ENCODE measurements at regions not wholly inside any gene's neighbourhood (a gene's known extent, or its start where the extent isn't known, plus 50 kb on each side); places are given as distances from the start of the nearest gene placed in this dataset.

DNA sequence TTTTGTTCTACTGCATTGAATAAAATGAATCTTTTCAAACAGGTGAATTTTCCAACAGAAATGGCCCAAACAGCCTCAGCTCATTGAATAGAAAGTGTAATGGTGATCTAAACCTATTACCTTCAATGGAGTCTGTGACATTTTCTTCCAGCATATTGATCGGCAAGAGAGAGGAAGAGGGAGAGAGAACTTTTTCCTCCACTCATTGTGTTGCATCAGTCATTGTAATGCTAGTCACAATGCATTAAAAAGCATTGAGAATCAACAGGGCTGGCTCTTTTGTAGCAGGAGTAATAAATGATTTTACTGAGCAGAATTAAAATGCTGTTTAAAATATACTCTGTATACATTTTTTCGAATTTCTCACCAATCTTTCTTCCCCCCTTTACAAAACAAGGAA, 1794.5 kb upstream of the CELF4 start:
- TF ChIP-seq YY1 (IDR thresholded peaks at IDR 0.05; ENCODE audit: insufficient read depth, insufficient read length) = no peak
- no peak for TF ChIP-seq SUZ12 (IDR thresholded peaks at IDR 0.05; ENCODE audit: extremely low read depth, insufficient read depth, insufficient read length)
- TF ChIP-seq ZNF274 (IDR thresholded peaks at IDR 0.05; ENCODE audit: low read depth, low read length) = no peak
- no peaks in the 10 kb centered on the region for H3K9me3 ChIP-seq (ENCODE audit: insufficient read depth, low read length)
- no peaks in the 10 kb centered on the region for H3K27me3 ChIP-seq (ENCODE audit: insufficient read depth, insufficient read length)
- no peaks in the 10 kb centered on the region for H3K36me3 ChIP-seq (ENCODE audit: insufficient read depth, insufficient read length, low read length)
- no peak overlapping the region for H3K4me3 ChIP-seq (ENCODE audit: insufficient read length, low read depth)
- no peak for DNase-seq (ENCODE audit: low read depth, low spot score)
- no peak overlapping the region for H3K9ac ChIP-seq (ENCODE audit: insufficient read length, low read depth)
- no peaks in the 10 kb centered on the region for H3K4me1 ChIP-seq (ENCODE audit: insufficient read depth, insufficient read length)

DNA sequence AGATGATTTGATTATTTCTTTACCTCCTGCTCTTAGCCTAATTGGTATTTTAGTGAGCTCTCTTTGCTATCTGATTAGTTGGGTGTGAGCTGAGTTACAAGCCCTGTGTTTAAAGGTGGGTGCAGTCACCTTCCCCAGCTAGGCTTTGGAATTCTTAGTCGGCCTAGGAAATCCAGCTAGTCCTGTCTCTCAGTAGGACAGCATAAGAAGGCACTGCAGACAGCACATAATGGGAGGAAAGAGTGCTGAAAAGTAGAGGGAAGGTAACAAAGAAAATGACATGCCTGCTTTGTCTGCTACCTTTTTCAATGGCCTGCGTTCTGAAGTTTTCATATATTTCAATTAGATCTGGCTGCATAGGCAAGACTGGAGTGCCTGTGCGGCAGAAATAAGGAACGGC, 1794.0 kb upstream of the CELF4 start:
- no peak for TF ChIP-seq ZNF274 (IDR thresholded peaks at IDR 0.05; ENCODE audit: low read depth, low read length)
- TF ChIP-seq YY1 (IDR thresholded peaks at IDR 0.05; ENCODE audit: insufficient read depth, insufficient read length) = no peak
- no peak for TF ChIP-seq SUZ12 (IDR thresholded peaks at IDR 0.05; ENCODE audit: extremely low read depth, insufficient read depth, insufficient read length)
- no peak for DNase-seq (ENCODE audit: low read depth, low spot score)
- no peak overlapping the region for H3K9ac ChIP-seq (ENCODE audit: insufficient read length, low read depth)

DNA sequence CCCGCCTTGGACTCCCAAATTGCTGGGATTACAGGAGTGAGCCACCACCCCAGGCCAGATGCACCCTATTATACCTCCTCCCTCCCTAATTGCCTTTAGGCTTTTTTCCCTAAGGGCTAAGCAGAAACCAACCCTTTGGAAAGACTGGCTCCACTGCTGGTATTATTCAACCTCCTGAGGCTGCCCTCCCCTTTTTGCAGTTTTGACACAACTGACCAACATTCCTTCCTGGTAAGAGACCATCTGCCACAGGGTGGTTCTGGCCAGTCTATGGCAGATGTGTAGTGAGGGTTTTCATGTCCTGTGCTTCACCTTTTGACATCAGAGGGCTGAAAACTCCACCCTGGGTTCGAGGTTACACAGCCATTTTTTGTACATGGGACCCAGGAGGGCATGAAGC, 1785.3 kb upstream of the CELF4 start:
- TF ChIP-seq SUZ12 (IDR thresholded peaks at IDR 0.05; ENCODE audit: extremely low read depth, insufficient read depth, insufficient read length) (no peak), ZNF274 (IDR thresholded peaks at IDR 0.05; ENCODE audit: low read depth, low read length) (no peak), YY1 (IDR thresholded peaks at IDR 0.05; ENCODE audit: insufficient read depth, insufficient read length) (no peak)
- no peak overlapping the region for H3K4me3 ChIP-seq (ENCODE audit: insufficient read length, low read depth)
- no peak overlapping the region for H3K9ac ChIP-seq (ENCODE audit: insufficient read length, low read depth)
- no peaks in the 10 kb centered on the region for H3K27me3 ChIP-seq (ENCODE audit: insufficient read depth, insufficient read length)
- no peak for DNase-seq (ENCODE audit: low read depth, low spot score)
- no peaks in the 10 kb centered on the region for H3K9me3 ChIP-seq (ENCODE audit: insufficient read depth, low read length)
- no peaks in the 10 kb centered on the region for H3K4me1 ChIP-seq (ENCODE audit: insufficient read depth, insufficient read length)
- H3K36me3 ChIP-seq (ENCODE audit: insufficient read depth, insufficient read length, low read length) = no peaks in the 10 kb centered on the region

More for the DNA sequence above, 1794.0 kb upstream of the CELF4 start:
- Histone ChIP-seq H3K36me3 (ENCODE audit: insufficient read depth, insufficient read length, low read length) (no peaks in the 10 kb centered on the region), H3K27me3 (ENCODE audit: insufficient read depth, insufficient read length) (no peaks in the 10 kb centered on the region), H3K4me3 (ENCODE audit: insufficient read length, low read depth) (no peak overlapping the region), H3K4me1 (ENCODE audit: insufficient read depth, insufficient read length) (no peaks in the 10 kb centered on the region), H3K9me3 (ENCODE audit: insufficient read depth, low read length) (no peaks in the 10 kb centered on the region)

DNA sequence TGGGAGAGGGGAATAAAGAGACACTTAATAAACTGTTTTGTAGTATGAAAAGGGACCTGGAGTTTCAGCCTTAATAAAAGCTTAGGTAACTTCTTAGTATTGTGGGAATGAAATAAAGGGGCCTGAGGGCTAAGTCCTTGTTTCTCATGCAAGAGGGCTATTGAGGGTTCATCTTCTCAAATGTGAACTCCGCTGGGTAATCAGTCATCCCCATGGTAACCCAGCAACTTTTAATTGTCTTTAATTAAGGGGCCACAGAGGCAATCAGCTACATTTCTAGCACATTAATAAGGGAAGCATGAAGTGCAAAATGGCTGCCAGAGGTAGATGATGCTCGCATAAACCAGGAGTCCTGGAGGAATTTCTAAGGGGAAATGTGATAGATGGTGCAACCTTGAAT, 1784.2 kb upstream of the CELF4 start:
- DNase-seq (ENCODE audit: low read depth, low spot score) = no peak
- Histone ChIP-seq H3K27me3 (ENCODE audit: insufficient read depth, insufficient read length) (no peaks in the 10 kb centered on the region), H3K9me3 (ENCODE audit: insufficient read depth, low read length) (no peaks in the 10 kb centered on the region), H3K4me3 (ENCODE audit: insufficient read length, low read depth) (no peak overlapping the region), H3K36me3 (ENCODE audit: insufficient read depth, insufficient read length, low read length) (no peaks in the 10 kb centered on the region), H3K4me1 (ENCODE audit: insufficient read depth, insufficient read length) (no peaks in the 10 kb centered on the region), H3K9ac (ENCODE audit: insufficient read length, low read depth) (no peak overlapping the region)
- TF ChIP-seq YY1 (IDR thresholded peaks at IDR 0.05; ENCODE audit: insufficient read depth, insufficient read length) (no peak), SUZ12 (IDR thresholded peaks at IDR 0.05; ENCODE audit: extremely low read depth, insufficient read depth, insufficient read length) (no peak), ZNF274 (IDR thresholded peaks at IDR 0.05; ENCODE audit: low read depth, low read length) (no peak)

DNA sequence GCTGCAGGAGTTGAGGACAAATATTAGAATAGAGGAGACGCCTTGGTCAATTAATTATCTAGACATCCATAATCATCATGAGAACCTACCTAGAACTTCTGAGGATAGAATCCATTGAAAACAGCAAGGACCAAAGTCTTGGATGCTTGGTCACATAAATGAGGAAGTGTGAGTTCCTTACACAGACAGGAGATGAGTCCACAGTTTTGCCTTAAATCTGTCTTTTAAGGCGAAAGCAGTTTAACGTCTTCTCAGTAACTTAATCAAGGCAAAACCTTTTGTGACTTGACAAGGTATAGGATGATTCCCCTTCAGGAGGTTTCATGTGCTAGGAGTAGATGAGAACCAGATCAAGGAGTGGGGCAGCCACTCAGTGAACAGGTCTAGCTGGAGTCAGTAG, 1783.2 kb upstream of the CELF4 start:
- Histone ChIP-seq H3K4me1 (ENCODE audit: insufficient read depth, insufficient read length) (no peaks in the 10 kb centered on the region), H3K36me3 (ENCODE audit: insufficient read depth, insufficient read length, low read length) (no peaks in the 10 kb centered on the region), H3K9ac (ENCODE audit: insufficient read length, low read depth) (no peak overlapping the region), H3K4me3 (ENCODE audit: insufficient read length, low read depth) (no peak overlapping the region), H3K27me3 (ENCODE audit: insufficient read depth, insufficient read length) (no peaks in the 10 kb centered on the region), H3K9me3 (ENCODE audit: insufficient read depth, low read length) (no peaks in the 10 kb centered on the region)
- DNase-seq (ENCODE audit: low read depth, low spot score) = no peak
- TF ChIP-seq YY1 (IDR thresholded peaks at IDR 0.05; ENCODE audit: insufficient read depth, insufficient read length) = no peak
- TF ChIP-seq SUZ12 (IDR thresholded peaks at IDR 0.05; ENCODE audit: extremely low read depth, insufficient read depth, insufficient read length) = no peak
- TF ChIP-seq ZNF274 (IDR thresholded peaks at IDR 0.05; ENCODE audit: low read depth, low read length) = no peak

DNA sequence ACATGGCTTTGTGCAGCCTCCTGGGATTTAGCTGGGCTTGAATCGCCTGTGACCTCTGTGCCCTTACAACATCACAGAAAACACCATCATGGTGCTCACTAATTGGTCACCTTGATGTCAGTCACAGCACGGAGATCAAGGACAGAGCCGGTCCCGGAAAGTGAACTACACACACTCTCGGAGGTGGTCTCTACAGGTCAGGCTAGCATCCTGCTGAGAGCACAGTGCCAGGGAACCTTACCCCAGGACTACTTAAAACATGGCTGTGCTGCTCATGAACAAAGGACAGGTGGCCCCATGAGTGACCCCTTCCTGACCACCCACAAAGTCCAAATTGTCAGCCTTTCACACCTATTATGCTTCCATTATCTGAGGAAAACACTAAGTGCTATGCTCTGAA, 1782.1 kb upstream of the CELF4 start:
- no peaks in the 10 kb centered on the region for H3K27me3 ChIP-seq (ENCODE audit: insufficient read depth, insufficient read length)
- DNase-seq (ENCODE audit: low read depth, low spot score) = no peak
- H3K4me1 ChIP-seq (ENCODE audit: insufficient read depth, insufficient read length) = no peaks in the 10 kb centered on the region
- no peaks in the 10 kb centered on the region for H3K9me3 ChIP-seq (ENCODE audit: insufficient read depth, low read length)
- H3K9ac ChIP-seq (ENCODE audit: insufficient read length, low read depth) = no peak overlapping the region
- TF ChIP-seq SUZ12 (IDR thresholded peaks at IDR 0.05; ENCODE audit: extremely low read depth, insufficient read depth, insufficient read length) (no peak), ZNF274 (IDR thresholded peaks at IDR 0.05; ENCODE audit: low read depth, low read length) (no peak), YY1 (IDR thresholded peaks at IDR 0.05; ENCODE audit: insufficient read depth, insufficient read length) (no peak)
- no peak overlapping the region for H3K4me3 ChIP-seq (ENCODE audit: insufficient read length, low read depth)
- H3K36me3 ChIP-seq (ENCODE audit: insufficient read depth, insufficient read length, low read length) = no peaks in the 10 kb centered on the region

DNA sequence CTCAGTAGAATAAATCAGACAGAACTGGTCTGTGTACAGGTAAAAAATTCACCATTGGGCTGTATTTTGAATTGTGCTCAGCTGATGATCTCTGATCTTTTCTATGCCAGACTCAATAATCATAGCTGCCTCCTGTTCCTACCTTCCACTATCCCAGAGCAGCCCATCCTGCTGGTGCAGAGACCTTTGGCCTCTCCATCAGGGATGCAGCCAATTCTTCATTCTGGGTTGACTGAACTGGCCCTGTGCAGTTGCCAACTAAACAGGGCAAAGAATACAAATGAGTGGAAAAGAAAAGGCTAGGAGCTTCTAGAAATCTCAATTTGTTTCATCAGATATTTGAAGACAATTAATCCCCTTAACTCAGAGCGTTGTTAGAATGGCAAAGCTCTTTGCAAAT, 1781.3 kb upstream of the CELF4 start:
- no peaks in the 10 kb centered on the region for H3K9me3 ChIP-seq (ENCODE audit: insufficient read depth, low read length)
- TF ChIP-seq ZNF274 (IDR thresholded peaks at IDR 0.05; ENCODE audit: low read depth, low read length) (no peak), SUZ12 (IDR thresholded peaks at IDR 0.05; ENCODE audit: extremely low read depth, insufficient read depth, insufficient read length) (no peak), YY1 (IDR thresholded peaks at IDR 0.05; ENCODE audit: insufficient read depth, insufficient read length) (no peak)
- H3K9ac ChIP-seq (ENCODE audit: insufficient read length, low read depth) = no peak overlapping the region
- no peak overlapping the region for H3K4me3 ChIP-seq (ENCODE audit: insufficient read length, low read depth)
- no peak for DNase-seq (ENCODE audit: low read depth, low spot score)
- H3K36me3 ChIP-seq (ENCODE audit: insufficient read depth, insufficient read length, low read length) = no peaks in the 10 kb centered on the region
- no peaks in the 10 kb centered on the region for H3K27me3 ChIP-seq (ENCODE audit: insufficient read depth, insufficient read length)
- no peaks in the 10 kb centered on the region for H3K4me1 ChIP-seq (ENCODE audit: insufficient read depth, insufficient read length)

DNA sequence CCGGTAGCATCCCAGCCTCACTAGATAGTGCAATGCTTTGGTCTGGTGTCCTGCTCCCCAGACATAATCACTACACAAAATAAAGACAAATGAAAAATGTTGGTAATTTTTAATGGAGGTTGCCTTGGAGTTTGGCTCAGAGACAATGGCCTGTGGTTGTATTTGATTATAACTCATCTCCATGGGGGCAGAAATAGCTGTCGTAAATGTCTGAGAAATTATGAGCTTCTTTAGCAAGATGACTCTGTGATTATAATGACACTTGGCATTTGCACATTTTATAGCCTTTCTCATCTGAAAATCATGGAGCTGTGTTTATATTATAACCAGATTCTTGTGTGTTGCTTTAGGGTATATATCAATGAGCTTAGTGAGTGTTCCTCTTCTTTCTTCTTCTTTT, 1779.7 kb upstream of the CELF4 start:
- H3K9me3 ChIP-seq (ENCODE audit: insufficient read depth, low read length) = no peaks in the 10 kb centered on the region
- TF ChIP-seq SUZ12 (IDR thresholded peaks at IDR 0.05; ENCODE audit: extremely low read depth, insufficient read depth, insufficient read length) = no peak
- TF ChIP-seq YY1 (IDR thresholded peaks at IDR 0.05; ENCODE audit: insufficient read depth, insufficient read length) = no peak
- no peak for TF ChIP-seq ZNF274 (IDR thresholded peaks at IDR 0.05; ENCODE audit: low read depth, low read length)
- no peak for DNase-seq (ENCODE audit: low read depth, low spot score)
- no peaks in the 10 kb centered on the region for H3K4me1 ChIP-seq (ENCODE audit: insufficient read depth, insufficient read length)
- H3K4me3 ChIP-seq (ENCODE audit: insufficient read length, low read depth) = no peak overlapping the region
- no peaks in the 10 kb centered on the region for H3K36me3 ChIP-seq (ENCODE audit: insufficient read depth, insufficient read length, low read length)
- H3K9ac ChIP-seq (ENCODE audit: insufficient read length, low read depth) = no peak overlapping the region
- no peaks in the 10 kb centered on the region for H3K27me3 ChIP-seq (ENCODE audit: insufficient read depth, insufficient read length)

Data from NT2/D1 (cell line).